ENCODE measurements at regions not wholly inside any gene's neighbourhood (a gene's known extent, or its start where the extent isn't known, plus 50 kb on each side); places are given as distances from the start of the nearest gene placed in this dataset.
"Not testable (repeated sequence)": the region's sequence is repeated elsewhere in the genome, so short reads cannot be mapped to it uniquely, and the experiment has no call there.

GRCh38 chr1:157337785-157338184 lies 199.6 kb upstream of the ETV3 start:
- TF ChIP-seq POLR2AphosphoS5 (IDR thresholded peaks at IDR 0.05; ENCODE audit: insufficient read depth, low read depth, low read length); CTCF (IDR thresholded peaks at IDR 0.05; ENCODE audit: extremely low read depth in 1 of 2, insufficient read depth in 1 of 2, low read depth in 1 of 2, low read length in 2 of 2): not testable (repeated sequence)

Data from endothelial cell of umbilical vein (primary cell).